Astrocyte (in vitro differentiated cells and primary cell): ENCODE measurements at regions not wholly inside any gene's neighbourhood (a gene's known extent, or its start where the extent isn't known, plus 50 kb on each side); places are given as distances from the start of the nearest gene placed in this dataset.

ENCODE experiments used
- CTCF ChIP-seq: IDR thresholded peaks from 2 replicates; pipeline ENCODE4 v1.5.1; 2011; ENCODE audit warnings: low read depth, mild to moderate bottlenecking, inconsistent platforms, low read length, moderate library complexity; ENCODE audit not compliant: insufficient read depth
- EZH2 ChIP-seq: IDR thresholded peaks from 2 replicates; pipeline ENCODE4 v1.6.1; 2012; ENCODE audit warnings: mild to moderate bottlenecking, low read length, inconsistent platforms; ENCODE audit not compliant: insufficient read depth

- no peak for TF ChIP-seq CTCF
- TF ChIP-seq EZH2 = no peak
Measured at GRCh38 chr2:8395718-8396117, 286.1 kb upstream of the ID2 start.
